Peyer's patch (tissue), 4 donors: ENCODE measurements at regions not wholly inside any gene's neighbourhood (a gene's known extent, or its start where the extent isn't known, plus 50 kb on each side); places are given as distances from the start of the nearest gene placed in this dataset.
A peak's percentile ranks its signal among the peaks of the same experiment; 100 is the strongest.

Experiments used
- DNase-seq, 3 donors: peaks; one replicate each; pipeline ENCODE4 v3.0.0-alpha.2; 2017 to 2019
- H3K27ac ChIP-seq, 4 donors: fragments of 200-600 bp; sonication (generic); one replicate each; pipeline ENCODE4 v1.5.1; 2016 to 2019
- H3K27me3 ChIP-seq, 2 donors: fragments of 200-600 bp; sonication (generic); one replicate each; pipeline ENCODE4 v1.5.1; 2019
- H3K36me3 ChIP-seq, 3 donors: fragments of 200-600 bp; sonication (generic); one replicate each; pipeline ENCODE4 v1.5.1; 2016 to 2019
- H3K4me1 ChIP-seq, 4 donors: fragments of 200-600 bp; sonication (generic); one replicate each; pipeline ENCODE4 v1.5.1; 2016 to 2019
- H3K4me3 ChIP-seq, 4 donors: fragments of 200-600 bp; sonication (generic); 1 replicate in 3 of 4; 2 replicates in 1 of 4; pipeline ENCODE4 v1.5.1; 2016 to 2019; ENCODE audit warnings: mild to moderate bottlenecking in 1 of 4
- H3K9me3 ChIP-seq, 4 donors: fragments of 200-600 bp; sonication (generic); one replicate each; pipeline ENCODE4 v1.5.1; 2016 to 2019; ENCODE audit warnings: mild to moderate bottlenecking in 1 of 4
- POLR2A ChIP-seq, 2 donors: fragments of 450-650 bp; IDR thresholded peaks; one replicate each; pipeline ENCODE4 v1.5.1; 2017; ENCODE audit warnings: antibody characterized with exemption in 2 of 2, mild to moderate bottlenecking in 2 of 2, moderate library complexity in 2 of 2
- TF ChIP-seq, protein P1 (sequence below), 6 experiments: fragments of 450-650 bp in 4 of 6; fragments of 200-600 bp in 2 of 6; sonication (generic) in 1 of 6; IDR thresholded peaks; one replicate each; pipeline ENCODE4 v1.5.1; 2017 to 2019; ENCODE audit warnings: antibody characterized with exemption in 6 of 6, mild to moderate bottlenecking in 3 of 6, moderate library complexity in 1 of 6

DNA sequence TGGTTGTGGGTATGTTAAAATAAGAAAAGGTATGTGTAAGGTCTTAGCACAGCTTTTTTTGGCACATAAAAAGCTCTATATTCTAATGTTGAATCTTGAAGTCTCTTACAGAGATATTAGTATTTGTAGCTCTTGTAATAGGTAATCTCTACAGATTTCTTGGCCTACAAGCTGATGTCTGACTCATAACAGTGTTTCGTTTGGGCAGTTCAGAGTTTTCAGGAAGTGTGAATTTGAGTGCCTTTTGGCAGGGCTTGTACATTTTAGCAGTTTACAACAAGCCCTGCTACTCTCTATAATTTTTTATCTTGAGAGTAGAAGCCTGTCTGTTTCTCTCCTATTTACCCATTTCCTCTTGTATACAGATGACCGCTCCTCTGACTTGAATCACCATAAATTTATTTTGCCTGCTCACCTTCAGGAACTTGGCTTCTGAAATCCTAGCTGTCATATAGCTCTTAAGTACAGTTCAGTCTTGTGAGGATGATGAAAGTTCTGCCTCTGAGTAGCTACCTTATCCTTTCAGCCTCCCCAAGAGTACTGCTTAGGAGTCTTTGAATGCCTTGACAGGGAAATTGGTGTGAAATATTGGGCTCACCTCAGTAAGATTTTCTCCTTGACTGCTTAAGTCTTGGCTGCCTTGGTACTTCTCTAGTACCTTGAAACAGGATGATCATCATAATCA lies 419.9 kb upstream of the RARB start:
- Histone ChIP-seq H3K9me3 (no peaks in the 10 kb centered on the region), H3K36me3 (no peaks in the 10 kb centered on the region), H3K4me3 (no peak overlapping the region), H3K27ac (no peak overlapping the region), H3K27me3 (no peaks in the 10 kb centered on the region), H3K4me1 (no peaks in the 10 kb centered on the region)
- DNase-seq = no peak
- no peak for TF ChIP-seq POLR2A (IDR thresholded peaks at IDR 0.05)
- TF ChIP-seq, protein P1, sequence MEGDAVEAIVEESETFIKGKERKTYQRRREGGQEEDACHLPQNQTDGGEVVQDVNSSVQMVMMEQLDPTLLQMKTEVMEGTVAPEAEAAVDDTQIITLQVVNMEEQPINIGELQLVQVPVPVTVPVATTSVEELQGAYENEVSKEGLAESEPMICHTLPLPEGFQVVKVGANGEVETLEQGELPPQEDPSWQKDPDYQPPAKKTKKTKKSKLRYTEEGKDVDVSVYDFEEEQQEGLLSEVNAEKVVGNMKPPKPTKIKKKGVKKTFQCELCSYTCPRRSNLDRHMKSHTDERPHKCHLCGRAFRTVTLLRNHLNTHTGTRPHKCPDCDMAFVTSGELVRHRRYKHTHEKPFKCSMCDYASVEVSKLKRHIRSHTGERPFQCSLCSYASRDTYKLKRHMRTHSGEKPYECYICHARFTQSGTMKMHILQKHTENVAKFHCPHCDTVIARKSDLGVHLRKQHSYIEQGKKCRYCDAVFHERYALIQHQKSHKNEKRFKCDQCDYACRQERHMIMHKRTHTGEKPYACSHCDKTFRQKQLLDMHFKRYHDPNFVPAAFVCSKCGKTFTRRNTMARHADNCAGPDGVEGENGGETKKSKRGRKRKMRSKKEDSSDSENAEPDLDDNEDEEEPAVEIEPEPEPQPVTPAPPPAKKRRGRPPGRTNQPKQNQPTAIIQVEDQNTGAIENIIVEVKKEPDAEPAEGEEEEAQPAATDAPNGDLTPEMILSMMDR (IDR thresholded peaks at IDR 0.05) = no peak

DNA sequence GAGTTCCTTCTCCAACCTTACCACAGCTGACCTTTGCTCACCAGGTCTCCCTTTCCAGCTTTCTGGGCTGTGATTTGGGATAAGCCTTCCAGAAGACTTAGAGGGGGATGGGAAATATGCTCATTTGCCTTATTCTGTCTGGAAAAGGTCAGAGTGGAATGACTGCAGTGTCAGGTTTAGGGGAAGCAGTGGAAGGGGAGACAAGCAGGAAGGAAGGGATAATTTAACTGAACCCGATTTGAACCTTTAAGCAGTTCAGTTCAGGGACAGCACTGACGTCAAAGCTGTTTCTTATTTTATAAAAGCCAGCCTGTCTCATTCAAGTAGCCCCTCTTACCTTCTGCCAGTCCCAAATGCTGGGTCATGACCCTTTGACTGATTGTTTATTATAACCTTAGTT lies 418.4 kb upstream of the RARB start:
- no peaks in the 10 kb centered on the region for H3K36me3 ChIP-seq
- TF ChIP-seq, protein P1 (IDR thresholded peaks at IDR 0.05) = no peak
- no peak for TF ChIP-seq POLR2A (IDR thresholded peaks at IDR 0.05)

DNA sequence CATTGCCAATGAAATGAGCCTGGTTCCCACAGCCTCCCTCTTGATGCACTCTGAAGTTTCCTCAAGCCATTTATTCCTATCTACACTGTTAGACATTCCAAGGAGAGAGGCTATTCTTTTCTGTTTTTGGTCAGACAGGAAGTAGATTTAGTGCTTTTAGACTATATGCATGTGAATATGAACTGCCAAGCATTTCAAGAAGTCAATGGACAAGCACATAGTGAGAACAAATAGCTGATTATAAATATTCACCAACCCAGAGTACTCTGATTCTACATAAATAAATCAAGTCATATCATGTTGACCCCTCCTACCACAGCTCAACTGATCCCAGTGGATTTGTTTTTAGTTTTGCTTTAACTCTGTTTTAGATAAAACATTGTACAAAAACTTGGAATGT lies 412.5 kb upstream of the RARB start:
- Histone ChIP-seq H3K36me3 (no peaks in the 10 kb centered on the region), H3K4me1 (no peaks in the 10 kb centered on the region), H3K27me3 (no peaks in the 10 kb centered on the region), H3K4me3 (no peak overlapping the region), H3K27ac (no peak overlapping the region), H3K9me3 (no peaks in the 10 kb centered on the region)
- DNase-seq = no peak
- no peak for TF ChIP-seq POLR2A (IDR thresholded peaks at IDR 0.05)
- TF ChIP-seq, protein P1 (IDR thresholded peaks at IDR 0.05) = no peak

More for the DNA sequence above, 418.4 kb upstream of the RARB start:
- DNase-seq = no peak
- Histone ChIP-seq H3K27me3 (no peaks in the 10 kb centered on the region), H3K9me3 (no peaks in the 10 kb centered on the region), H3K27ac (no peak overlapping the region), H3K4me3 (no peak overlapping the region), H3K4me1 (no peaks in the 10 kb centered on the region)

DNA sequence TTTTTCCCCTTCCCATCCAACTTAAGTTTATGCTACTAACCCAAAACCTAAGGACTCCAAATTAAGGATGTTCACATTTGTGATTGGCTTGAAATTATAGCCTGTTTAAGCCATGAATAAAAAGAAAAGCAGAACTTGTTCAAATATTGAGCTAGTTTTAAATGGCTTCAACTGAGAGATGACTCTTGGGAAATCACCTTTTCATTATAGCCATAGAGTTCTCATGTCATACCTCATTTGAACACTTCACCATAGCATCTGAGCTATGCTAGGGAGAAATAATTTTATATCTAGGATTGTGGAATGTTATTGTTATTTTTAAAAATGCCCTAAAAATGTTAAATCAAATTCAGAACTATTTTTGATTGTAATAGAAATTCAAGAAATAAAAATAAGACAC lies 409.2 kb upstream of the RARB start:
- Histone ChIP-seq H3K4me3 (no peak overlapping the region), H3K9me3 (no peaks in the 10 kb centered on the region), H3K27me3 (no peaks in the 10 kb centered on the region), H3K27ac (no peak overlapping the region), H3K36me3 (no peaks in the 10 kb centered on the region), H3K4me1 (no peaks in the 10 kb centered on the region)
- TF ChIP-seq, protein P1 (IDR thresholded peaks at IDR 0.05) = no peak
- TF ChIP-seq POLR2A (IDR thresholded peaks at IDR 0.05) = no peak
- DNase-seq = no peak

DNA sequence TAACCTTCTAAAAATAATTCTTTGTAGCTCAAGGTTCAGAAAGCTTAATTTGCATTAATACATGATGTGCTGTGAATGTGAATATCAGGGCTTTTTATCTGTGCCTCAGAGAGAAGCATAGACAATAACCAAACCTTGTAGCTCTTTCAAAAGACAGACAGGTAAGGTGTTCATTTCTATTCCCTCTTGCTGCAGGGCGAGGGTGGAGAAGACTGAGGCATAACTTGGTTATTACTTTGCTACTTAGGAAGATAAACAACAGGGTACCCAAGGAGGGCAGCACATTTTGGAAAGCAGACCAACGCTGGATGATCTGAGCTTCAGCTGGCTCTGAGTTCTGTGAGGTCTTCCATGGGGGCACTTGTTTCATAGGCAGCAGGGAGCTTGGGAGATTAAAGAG lies 408.6 kb upstream of the RARB start:
- no peak overlapping the region for H3K27ac ChIP-seq
- no peaks in the 10 kb centered on the region for H3K4me1 ChIP-seq
- H3K4me3 ChIP-seq = no peak overlapping the region
- no peak for TF ChIP-seq POLR2A (IDR thresholded peaks at IDR 0.05)
- TF ChIP-seq, protein P1 (IDR thresholded peaks at IDR 0.05) = no peak
- no peak for DNase-seq
- H3K36me3 ChIP-seq = no peaks in the 10 kb centered on the region
- no peaks in the 10 kb centered on the region for H3K9me3 ChIP-seq
- no peaks in the 10 kb centered on the region for H3K27me3 ChIP-seq

DNA sequence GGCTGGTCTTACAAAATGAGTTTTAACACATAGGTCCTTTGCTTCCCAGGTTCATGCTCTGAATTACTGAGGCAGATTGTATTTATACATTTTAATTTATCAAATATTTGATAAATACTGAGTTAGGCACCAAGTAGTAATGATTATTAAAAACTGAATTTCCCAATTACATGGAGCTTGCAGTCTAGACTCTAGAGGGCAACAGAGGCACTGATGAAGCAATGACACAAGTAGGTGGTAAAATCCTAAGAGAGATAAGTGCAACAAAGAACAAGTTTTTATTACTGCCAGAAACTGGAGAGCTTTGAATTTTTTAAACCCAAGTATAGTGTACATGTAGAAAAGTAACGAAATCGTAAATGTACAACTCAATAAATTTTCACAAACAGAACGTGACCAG lies 406.2 kb upstream of the RARB start:
- Histone ChIP-seq H3K27ac (no peak overlapping the region), H3K9me3 (no peaks in the 10 kb centered on the region), H3K4me1 (no peaks in the 10 kb centered on the region), H3K36me3 (no peaks in the 10 kb centered on the region), H3K4me3 (no peak overlapping the region), H3K27me3 (no peaks in the 10 kb centered on the region)
- no peak for DNase-seq
- TF ChIP-seq, protein P1 (IDR thresholded peaks at IDR 0.05) = peak in 4 of 6 experiments; percentile 12 to 41 (median 34)
- TF ChIP-seq POLR2A (IDR thresholded peaks at IDR 0.05) = no peak
